ENCODE measurements at regions not wholly inside any gene's neighbourhood (a gene's known extent, or its start where the extent isn't known, plus 50 kb on each side); places are given as distances from the start of the nearest gene placed in this dataset.

GRCh38 chr18:4789506-4789905, 334.4 kb upstream of the DLGAP1 start:
- H3K27me3 ChIP-seq (ENCODE audit: insufficient read depth, low read length, poor library complexity, severe bottlenecking), result no peaks in the 10 kb centered on the region
- H3F3A ChIP-seq (ENCODE audit: low read depth), result no peaks in the 10 kb centered on the region
- H3K4me1 ChIP-seq (ENCODE audit: insufficient read depth, low read length, poor library complexity, severe bottlenecking), result no peaks in the 10 kb centered on the region
- no peak overlapping the region for H2AFZ ChIP-seq (ENCODE audit: low read length)
- H3K4me3 ChIP-seq (ENCODE audit: low read length, poor library complexity, severe bottlenecking), result no peak overlapping the region
- H3K9me3 ChIP-seq (ENCODE audit: insufficient read depth, low read depth, low read length), result no peaks in the 10 kb centered on the region; the same call in 1 of the 2 replicates
- no peak overlapping the region for H3K9ac ChIP-seq (ENCODE audit: low read depth, low read length, poor library complexity, severe bottlenecking)
- H3K79me2 ChIP-seq (ENCODE audit: insufficient read depth, low read length), result no peaks in the 10 kb centered on the region
- no peaks in the 10 kb centered on the region for H3K9me2 ChIP-seq (replicated peaks; ENCODE audit: low read depth, low read length)
- H3K36me3 ChIP-seq (ENCODE audit: insufficient read depth, low read length), result no peaks in the 10 kb centered on the region
- no peaks in the 10 kb centered on the region for H4K20me1 ChIP-seq (ENCODE audit: insufficient read depth, low read length, poor library complexity, severe bottlenecking)
- TF ChIP-seq EZH2phosphoT487 (IDR thresholded peaks at IDR 0.05; ENCODE audit: borderline replicate concordance), result no peak
- TF ChIP-seq, protein P1, sequence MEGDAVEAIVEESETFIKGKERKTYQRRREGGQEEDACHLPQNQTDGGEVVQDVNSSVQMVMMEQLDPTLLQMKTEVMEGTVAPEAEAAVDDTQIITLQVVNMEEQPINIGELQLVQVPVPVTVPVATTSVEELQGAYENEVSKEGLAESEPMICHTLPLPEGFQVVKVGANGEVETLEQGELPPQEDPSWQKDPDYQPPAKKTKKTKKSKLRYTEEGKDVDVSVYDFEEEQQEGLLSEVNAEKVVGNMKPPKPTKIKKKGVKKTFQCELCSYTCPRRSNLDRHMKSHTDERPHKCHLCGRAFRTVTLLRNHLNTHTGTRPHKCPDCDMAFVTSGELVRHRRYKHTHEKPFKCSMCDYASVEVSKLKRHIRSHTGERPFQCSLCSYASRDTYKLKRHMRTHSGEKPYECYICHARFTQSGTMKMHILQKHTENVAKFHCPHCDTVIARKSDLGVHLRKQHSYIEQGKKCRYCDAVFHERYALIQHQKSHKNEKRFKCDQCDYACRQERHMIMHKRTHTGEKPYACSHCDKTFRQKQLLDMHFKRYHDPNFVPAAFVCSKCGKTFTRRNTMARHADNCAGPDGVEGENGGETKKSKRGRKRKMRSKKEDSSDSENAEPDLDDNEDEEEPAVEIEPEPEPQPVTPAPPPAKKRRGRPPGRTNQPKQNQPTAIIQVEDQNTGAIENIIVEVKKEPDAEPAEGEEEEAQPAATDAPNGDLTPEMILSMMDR (conservative IDR thresholded peaks at IDR 0.05; ENCODE audit: low read length), result no peak
- no peak overlapping the region for H3K4me2 ChIP-seq (ENCODE audit: low read depth, low read length, poor library complexity, severe bottlenecking)

DNA sequence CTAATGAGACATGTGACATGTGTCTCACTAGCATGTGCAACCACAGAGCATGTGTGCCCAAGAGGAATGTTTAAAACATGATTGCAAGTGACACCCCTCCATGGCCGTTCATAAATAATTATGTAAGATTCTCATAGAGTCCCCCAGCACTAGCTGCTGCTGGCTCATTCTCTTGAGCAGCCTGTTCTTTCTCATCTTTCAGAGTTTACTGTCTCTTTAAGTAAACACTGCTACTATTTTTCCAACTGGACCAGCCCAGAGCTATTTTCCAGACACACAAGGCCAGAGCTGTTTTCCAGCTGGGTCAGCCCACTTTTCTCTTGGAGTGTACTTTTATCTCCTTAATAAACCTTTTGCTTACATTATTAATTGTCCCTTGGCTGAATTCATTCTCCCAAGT, 326.8 kb upstream of the DLGAP1 start:
- no peak overlapping the region for H3K4me3 ChIP-seq (ENCODE audit: low read length, poor library complexity, severe bottlenecking)
- no peaks in the 10 kb centered on the region for H4K20me1 ChIP-seq (ENCODE audit: insufficient read depth, low read length, poor library complexity, severe bottlenecking)

DNA sequence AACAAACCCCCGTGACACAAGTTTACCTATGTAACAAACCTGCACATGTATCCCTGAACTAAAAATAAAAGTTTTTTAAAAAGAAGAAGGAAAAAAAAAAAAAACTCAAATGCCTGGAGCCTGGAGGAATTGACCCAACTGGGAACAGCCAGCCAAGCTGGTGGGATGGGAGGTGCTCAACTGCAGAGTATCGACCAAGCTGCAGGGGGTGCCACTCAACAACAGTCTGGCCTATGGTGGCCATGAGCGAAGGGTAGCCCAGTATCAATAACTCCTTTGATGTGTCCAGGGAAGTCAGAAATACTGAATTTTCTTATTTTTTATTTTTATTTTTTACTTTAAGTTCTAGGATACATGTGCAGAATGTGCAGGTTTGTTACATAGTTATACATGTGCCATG, 310.3 kb upstream of the DLGAP1 start:
- H3K4me1 ChIP-seq (ENCODE audit: insufficient read depth, low read length, poor library complexity, severe bottlenecking), result no peaks in the 10 kb centered on the region
- H3K79me2 ChIP-seq (ENCODE audit: insufficient read depth, low read length), result no peaks in the 10 kb centered on the region
- TF ChIP-seq, protein P1 (conservative IDR thresholded peaks at IDR 0.05; ENCODE audit: low read length), result no peak
- no peak for TF ChIP-seq EZH2phosphoT487 (IDR thresholded peaks at IDR 0.05; ENCODE audit: borderline replicate concordance)
- H3K9ac ChIP-seq (ENCODE audit: low read depth, low read length, poor library complexity, severe bottlenecking), result no peak overlapping the region
- no peak overlapping the region for H3K4me3 ChIP-seq (ENCODE audit: low read length, poor library complexity, severe bottlenecking)
- no peak overlapping the region for H3K4me2 ChIP-seq (ENCODE audit: low read depth, low read length, poor library complexity, severe bottlenecking)
- no peaks in the 10 kb centered on the region for H3K27me3 ChIP-seq (ENCODE audit: insufficient read depth, low read length, poor library complexity, severe bottlenecking)
- H3K9me2 ChIP-seq (replicated peaks; ENCODE audit: low read depth, low read length), result no peaks in the 10 kb centered on the region
- H3K9me3 ChIP-seq (ENCODE audit: insufficient read depth, low read depth, low read length), result no peaks in the 10 kb centered on the region
- H3K36me3 ChIP-seq (ENCODE audit: insufficient read depth, low read length), result no peaks in the 10 kb centered on the region
- no peaks in the 10 kb centered on the region for H4K20me1 ChIP-seq (ENCODE audit: insufficient read depth, low read length, poor library complexity, severe bottlenecking)
- no peak overlapping the region for H2AFZ ChIP-seq (ENCODE audit: low read length)
- H3F3A ChIP-seq (ENCODE audit: low read depth), result no peaks in the 10 kb centered on the region

More for the DNA sequence above, 326.8 kb upstream of the DLGAP1 start:
- Histone ChIP-seq H3K79me2 (ENCODE audit: insufficient read depth, low read length) (no peaks in the 10 kb centered on the region), H3K4me1 (ENCODE audit: insufficient read depth, low read length, poor library complexity, severe bottlenecking) (no peaks in the 10 kb centered on the region), H3K36me3 (ENCODE audit: insufficient read depth, low read length) (no peaks in the 10 kb centered on the region), H3K9ac (ENCODE audit: low read depth, low read length, poor library complexity, severe bottlenecking) (no peak overlapping the region), H3K9me3 (ENCODE audit: insufficient read depth, low read depth, low read length) (peaks cover 3% of the 10 kb centered on the region; the same call in 1 of the 2 replicates), H2AFZ (ENCODE audit: low read length) (no peak overlapping the region), H3F3A (ENCODE audit: low read depth) (no peaks in the 10 kb centered on the region), H3K9me2 (replicated peaks; ENCODE audit: low read depth, low read length) (no peaks in the 10 kb centered on the region), H3K4me2 (ENCODE audit: low read depth, low read length, poor library complexity, severe bottlenecking) (no peak overlapping the region), H3K27me3 (ENCODE audit: insufficient read depth, low read length, poor library complexity, severe bottlenecking) (no peaks in the 10 kb centered on the region)
- TF ChIP-seq, protein P1 (conservative IDR thresholded peaks at IDR 0.05; ENCODE audit: low read length), result no peak
- TF ChIP-seq EZH2phosphoT487 (IDR thresholded peaks at IDR 0.05; ENCODE audit: borderline replicate concordance), result no peak
